Ovary (tissue), 7 donors: ENCODE measurements at regions not wholly inside any gene's neighbourhood (a gene's known extent, or its start where the extent isn't known, plus 50 kb on each side); places are given as distances from the start of the nearest gene placed in this dataset.
"Not testable (repeated sequence)": the region's sequence is repeated elsewhere in the genome, so short reads cannot be mapped to it uniquely, and the experiment has no call there.

Experiments used
- DNase-seq, 5 donors: peaks; one replicate each; pipeline ENCODE4 v3.0.0-alpha.2; 2019 to 2020
- H3K27ac ChIP-seq, 2 donors: fragments of 200-600 bp; one replicate each; pipeline versions ENCODE4 v1.5.1 to v1.8.0; 2019 to 2022
- H3K27me3 ChIP-seq: fragments of 200-600 bp; one replicate; pipeline ENCODE4 v1.8.0; 2022
- H3K36me3 ChIP-seq: fragments of 200-600 bp; sonication (generic); one replicate; pipeline ENCODE4 v1.5.1; 2019
- H3K4me1 ChIP-seq: one replicate; pipeline ENCODE4 v1.8.1; 2013; ENCODE audit warnings: mild to moderate bottlenecking, moderate library complexity; ENCODE audit not compliant: insufficient read depth
- H3K4me3 ChIP-seq: fragments of 200-600 bp; sonication (generic); one replicate; pipeline ENCODE4 v1.5.1; 2017
- H3K9me3 ChIP-seq, 2 donors: fragments of 200-600 bp in 1 of 2; sonication (generic) in 1 of 2; one replicate each; pipeline versions ENCODE4 v1.5.1 to v1.8.1; 2013 to 2019; ENCODE audit warnings: mild to moderate bottlenecking in 1 of 2, moderate library complexity in 1 of 2
- EP300 ChIP-seq: sonication (generic); formaldehyde crosslinking; IDR thresholded peaks from one replicate; pipeline ENCODE4 v1.6.1; 2017; ENCODE audit warnings: antibody characterized with exemption
- POLR2A ChIP-seq: fragments of 450-650 bp; IDR thresholded peaks from one replicate; pipeline ENCODE4 v1.6.1; 2017; ENCODE audit warnings: antibody characterized with exemption, mild to moderate bottlenecking, moderate library complexity
- WGBS, 3 donors: extraction: QIAGEN DNeasy Blood & Tissue Kit in 1 of 3; methylation state at CpG; one replicate each; pipeline versions ENCODE4 v1.1.5 to v1.1.7; 2013 to 2017; 5-methylcytosine and 5-hydroxymethylcytosine counted together
- intact Hi-C, 4 donors: fragments of 100-400 bp; cut with DNase I; formaldehyde crosslinking; loops; one replicate each; pipeline versions ENCODE4 v1.11.0 to v1.15.1; 2022 to 2023
- TF ChIP-seq, protein P1 (sequence below), 3 donors: fragments of 450-650 bp in 2 of 3; fragments of 200-600 bp in 1 of 3; IDR thresholded peaks; one replicate each; pipeline versions ENCODE4 v1.5.1 to v1.8.0; 2016 to 2022; ENCODE audit warnings: antibody characterized with exemption in 3 of 3, mild to moderate bottlenecking in 1 of 3
- donor health status: DM: no; HTN: no; CAD: no; lungs with moderate emphysema.
- donor health status: DM: no; HTN: no; CAD: no.
- donor health status: Bipolar disorder and iron deficiency.
- donor health status: DM: no; HTN: no; CAD: no.
- donor health status: DM: yes; HTN: yes; CAD: no.

DNA sequence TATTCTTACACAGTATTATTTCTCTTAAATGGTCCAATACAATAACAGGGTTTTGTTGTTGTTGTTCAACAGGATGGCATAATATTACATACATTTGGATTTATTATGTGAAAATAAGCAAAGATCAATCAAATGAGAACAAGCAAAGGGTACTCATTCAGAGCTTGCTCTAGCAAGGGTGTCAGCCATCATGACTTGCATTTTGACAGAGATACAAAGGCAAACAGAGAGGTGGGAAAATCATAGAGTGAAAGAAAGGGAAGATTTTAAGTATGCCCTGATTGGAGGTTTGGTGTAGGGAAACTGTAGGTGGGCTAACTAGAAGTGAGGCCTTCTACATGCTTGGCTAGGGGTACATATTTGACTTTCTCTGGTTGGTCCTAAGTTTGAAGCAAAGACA, 109.1 kb upstream of the BCHE start:
- no peak overlapping the region for H3K4me3 ChIP-seq
- no peak for DNase-seq
- no peaks in the 10 kb centered on the region for H3K4me1 ChIP-seq
- TF ChIP-seq, protein P1, sequence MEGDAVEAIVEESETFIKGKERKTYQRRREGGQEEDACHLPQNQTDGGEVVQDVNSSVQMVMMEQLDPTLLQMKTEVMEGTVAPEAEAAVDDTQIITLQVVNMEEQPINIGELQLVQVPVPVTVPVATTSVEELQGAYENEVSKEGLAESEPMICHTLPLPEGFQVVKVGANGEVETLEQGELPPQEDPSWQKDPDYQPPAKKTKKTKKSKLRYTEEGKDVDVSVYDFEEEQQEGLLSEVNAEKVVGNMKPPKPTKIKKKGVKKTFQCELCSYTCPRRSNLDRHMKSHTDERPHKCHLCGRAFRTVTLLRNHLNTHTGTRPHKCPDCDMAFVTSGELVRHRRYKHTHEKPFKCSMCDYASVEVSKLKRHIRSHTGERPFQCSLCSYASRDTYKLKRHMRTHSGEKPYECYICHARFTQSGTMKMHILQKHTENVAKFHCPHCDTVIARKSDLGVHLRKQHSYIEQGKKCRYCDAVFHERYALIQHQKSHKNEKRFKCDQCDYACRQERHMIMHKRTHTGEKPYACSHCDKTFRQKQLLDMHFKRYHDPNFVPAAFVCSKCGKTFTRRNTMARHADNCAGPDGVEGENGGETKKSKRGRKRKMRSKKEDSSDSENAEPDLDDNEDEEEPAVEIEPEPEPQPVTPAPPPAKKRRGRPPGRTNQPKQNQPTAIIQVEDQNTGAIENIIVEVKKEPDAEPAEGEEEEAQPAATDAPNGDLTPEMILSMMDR (IDR thresholded peaks at IDR 0.05) = no peak
- H3K36me3 ChIP-seq = no peaks in the 10 kb centered on the region
- no peaks in the 10 kb centered on the region for H3K27me3 ChIP-seq
- intact Hi-C loops = no loop called here
- no peaks in the 10 kb centered on the region for H3K9me3 ChIP-seq
- H3K27ac ChIP-seq = no peak overlapping the region

DNA sequence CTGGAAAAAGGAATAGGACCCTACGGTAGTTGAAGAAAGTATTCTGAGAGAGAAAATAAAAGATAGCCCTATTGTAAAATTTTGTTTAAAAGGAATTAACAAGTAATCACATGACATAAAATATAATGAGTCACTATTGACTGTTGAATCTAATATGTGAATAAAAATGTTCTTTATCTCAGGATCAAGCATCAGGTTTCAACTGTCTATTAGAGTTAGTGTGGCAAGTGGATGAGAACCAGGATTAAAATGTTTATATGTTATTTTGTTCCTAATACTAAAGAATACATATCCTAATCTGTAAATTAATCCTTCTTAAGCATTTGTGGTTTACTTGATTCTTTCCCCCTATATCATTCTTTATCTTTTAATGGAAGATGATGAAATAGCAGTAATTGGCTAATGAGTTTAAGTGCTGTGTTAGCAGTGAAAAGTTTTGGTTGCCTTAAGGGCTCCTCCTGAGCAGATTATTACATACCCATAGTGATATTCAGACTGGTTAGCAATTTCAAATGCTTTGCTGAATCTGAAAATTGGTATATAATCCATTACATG, 101.8 kb upstream of the BCHE start:
- no peaks in the 10 kb centered on the region for H3K27me3 ChIP-seq
- no peak for TF ChIP-seq POLR2A
- TF ChIP-seq, protein P1 (IDR thresholded peaks at IDR 0.05) = no peak
- no peak for TF ChIP-seq EP300
- no peak overlapping the region for H3K4me3 ChIP-seq
- intact Hi-C loops = no loop called here
- no peaks in the 10 kb centered on the region for H3K4me1 ChIP-seq
- DNase-seq = no peak
- H3K36me3 ChIP-seq = no peaks in the 10 kb centered on the region
- H3K27ac ChIP-seq = no peak overlapping the region
- WGBS, 3 donors = 92 to 97% (median 96%) methylated on average over 1 of the region's 1 CpG
- no peaks in the 10 kb centered on the region for H3K9me3 ChIP-seq

DNA sequence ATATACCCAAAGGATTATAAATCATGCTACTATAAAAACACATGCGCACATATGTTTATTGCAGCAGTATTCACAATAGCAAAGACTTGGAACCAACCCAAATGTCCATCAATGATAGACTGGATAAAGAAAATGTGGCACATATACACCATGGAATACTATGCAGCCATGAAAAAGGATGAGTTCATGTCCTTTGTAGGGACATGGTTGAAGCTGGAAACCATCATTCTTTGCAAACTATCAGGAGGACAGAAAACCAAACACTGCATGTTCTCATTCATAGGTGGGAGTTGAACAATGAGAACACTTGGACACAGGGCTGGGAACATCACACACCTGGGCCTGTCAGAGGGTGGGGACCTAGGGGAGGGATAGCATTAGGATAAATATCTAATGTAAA, 98.9 kb upstream of the BCHE start:
- H3K27ac ChIP-seq, intact Hi-C loops, H3K27me3 ChIP-seq, H3K4me3 ChIP-seq, DNase-seq, H3K4me1 ChIP-seq, H3K36me3 ChIP-seq, H3K9me3 ChIP-seq: not testable (repeated sequence)
- 95% methylated on average over 1 of the region's 1 CpG for WGBS, 3 donors

DNA sequence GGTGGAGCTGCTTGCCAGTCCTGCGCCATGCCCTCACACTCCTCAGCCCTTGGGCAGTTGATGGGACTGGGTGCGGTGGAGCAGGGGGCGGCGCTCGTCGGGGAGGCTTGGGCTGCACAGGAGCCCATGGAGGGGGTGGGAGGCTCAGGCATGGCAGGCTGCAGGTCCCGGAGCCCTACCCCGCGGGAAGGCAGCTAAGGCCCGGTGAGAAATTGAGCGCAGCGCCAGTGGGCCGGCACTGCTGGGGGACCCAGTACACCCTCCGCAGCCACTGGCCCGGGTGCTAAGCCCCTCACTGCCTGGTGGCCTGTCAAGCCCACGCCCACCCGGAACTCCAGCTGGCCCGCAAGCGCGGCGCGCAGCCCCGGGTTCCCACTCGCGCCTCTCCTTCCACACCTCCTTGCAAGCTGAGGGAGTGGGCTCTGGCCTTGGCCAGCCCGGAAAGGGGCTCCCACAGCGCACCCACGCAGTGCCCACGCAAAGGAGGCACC, 87.1 kb upstream of the BCHE start:
- DNase-seq, intact Hi-C loops: not testable (repeated sequence)
- WGBS, 3 donors = 93 to 95% (median 95%) methylated on average over 22 to 29 of the region's 29 CpGs

DNA sequence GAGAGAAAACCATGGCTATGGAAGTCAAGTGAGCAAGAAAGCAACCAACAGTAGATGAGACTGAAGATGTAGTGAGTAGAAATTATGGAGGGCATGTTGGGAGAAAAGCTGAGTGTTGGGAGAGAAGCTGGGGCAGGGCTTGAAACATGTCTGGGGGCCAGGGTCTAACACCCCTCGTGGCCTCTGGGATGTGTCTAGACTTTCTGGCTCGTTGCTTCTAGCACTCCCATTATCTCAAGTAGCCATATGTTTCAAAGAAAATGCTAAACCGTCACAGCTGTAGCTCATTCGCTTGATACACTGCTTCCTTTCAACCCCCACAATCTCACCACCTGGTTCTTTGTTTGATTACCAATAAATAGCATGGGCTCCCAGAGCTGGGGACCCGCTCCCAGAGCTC, 83.8 kb upstream of the BCHE start:
- DNase-seq = no peak
- no peak overlapping the region for H3K27ac ChIP-seq
- H3K36me3 ChIP-seq = no peaks in the 10 kb centered on the region
- no peaks in the 10 kb centered on the region for H3K4me1 ChIP-seq
- H3K9me3 ChIP-seq = no peaks in the 10 kb centered on the region
- intact Hi-C loops = no loop called here
- no peak overlapping the region for H3K4me3 ChIP-seq
- WGBS, 3 donors = 29 to 48% (median 36%) methylated on average over 5 of the region's 5 CpGs
- H3K27me3 ChIP-seq = no peaks in the 10 kb centered on the region
- TF ChIP-seq POLR2A = no peak

More for the DNA sequence above, 87.1 kb upstream of the BCHE start:
- not testable (repeated sequence) for H3K27me3 ChIP-seq, H3K9me3 ChIP-seq, H3K4me3 ChIP-seq, H3K36me3 ChIP-seq, H3K27ac ChIP-seq, H3K4me1 ChIP-seq

DNA sequence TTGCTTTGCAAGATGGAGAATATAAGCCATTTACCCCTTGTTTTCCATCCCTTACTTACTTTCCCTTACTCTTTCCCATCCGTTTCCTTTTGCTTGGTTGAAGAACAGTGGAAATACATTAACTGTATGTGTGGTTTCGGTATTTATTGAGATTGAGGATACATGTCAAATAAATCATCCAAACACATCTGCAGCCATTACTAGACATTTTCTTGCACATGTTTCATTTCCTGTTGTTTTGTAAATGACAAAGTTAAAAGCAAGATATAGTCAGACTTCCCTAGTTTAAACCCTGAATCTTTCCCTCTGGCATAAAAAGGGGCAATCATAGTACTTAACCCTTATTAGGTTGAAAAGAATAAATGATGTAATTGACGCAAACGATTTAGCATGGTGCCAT, 82.1 kb upstream of the BCHE start:
- TF ChIP-seq, protein P1 (IDR thresholded peaks at IDR 0.05) = no peak
- TF ChIP-seq POLR2A (no peak), EP300 (no peak)
- H3K27me3 ChIP-seq = no peaks in the 10 kb centered on the region

More for the DNA sequence above, 82.1 kb upstream of the BCHE start:
- Histone ChIP-seq H3K36me3 (no peaks in the 10 kb centered on the region), H3K27ac (no peak overlapping the region), H3K4me3 (no peak overlapping the region), H3K9me3 (no peaks in the 10 kb centered on the region), H3K4me1 (no peaks in the 10 kb centered on the region)
- WGBS, 3 donors = 64 to 70% (median 68%) methylated on average over 4 of the region's 4 CpGs
- intact Hi-C loops = no loop called here
- DNase-seq = no peak
